IMR-90 (cell line): ENCODE measurements at regions not wholly inside any gene's neighbourhood (a gene's known extent, or its start where the extent isn't known, plus 50 kb on each side); places are given as distances from the start of the nearest gene placed in this dataset.

Experiments used
- BHLHE40 ChIP-seq: fragments of 150-350 bp; IDR thresholded peaks from 2 replicates; pipeline ENCODE4 v1.6.1; 2016; ENCODE audit warnings: mild to moderate bottlenecking, low read depth, low read length
- CHD1 ChIP-seq: IDR thresholded peaks from 2 replicates; pipeline ENCODE4 v1.6.1; 2012; ENCODE audit warnings: low read depth, low read length, improper control_type of control experiment
- ELK1 ChIP-seq: fragments of 150-350 bp; IDR thresholded peaks from 2 replicates; pipeline ENCODE4 v1.6.1; 2016; ENCODE audit warnings: low read depth, mild to moderate bottlenecking, low read length, moderate library complexity, borderline replicate concordance
- FOS ChIP-seq: fragments of 150-350 bp; IDR thresholded peaks from 2 replicates; pipeline ENCODE4 v1.6.1; 2016; ENCODE audit warnings: low read depth, low read length
- MAFK ChIP-seq: IDR thresholded peaks from 2 replicates; pipeline ENCODE4 v1.6.1; 2012; ENCODE audit warnings: low read depth, low read length, improper control_type of control experiment
- NFE2L2 ChIP-seq: fragments of 150-350 bp; IDR thresholded peaks from 2 replicates; pipeline ENCODE4 v1.6.1; 2016; ENCODE audit warnings: low read depth, mild to moderate bottlenecking, low read length
- POLR2A ChIP-seq: IDR thresholded peaks from 2 replicates; pipeline ENCODE4 v1.6.1; 2012; ENCODE audit warnings: mild to moderate bottlenecking, low read depth, low read length
- RAD21 ChIP-seq: IDR thresholded peaks from 2 replicates; pipeline ENCODE4 v1.6.1; 2012; ENCODE audit warnings: low read length, improper control_type of control experiment
- RCOR1 ChIP-seq: IDR thresholded peaks from 2 replicates; pipeline ENCODE4 v1.6.1; 2012; ENCODE audit warnings: mild to moderate bottlenecking, low read length, improper control_type of control experiment; ENCODE audit not compliant: insufficient replicate concordance
- RFX5 ChIP-seq: IDR thresholded peaks from 2 replicates; pipeline ENCODE4 v1.8.0; 2012; ENCODE audit warnings: low read depth, mild to moderate bottlenecking, low read length, moderate library complexity
- SMC3 ChIP-seq: fragments of 150-350 bp; IDR thresholded peaks from 2 replicates; pipeline ENCODE4 v1.6.1; 2016; ENCODE audit warnings: low read depth, mild to moderate bottlenecking, antibody characterized with exemption, low read length, moderate library complexity
- TF ChIP-seq, protein P1 (sequence below): conservative IDR thresholded peaks from 2 replicates; pipeline ENCODE4 v1.5.1; 2012; ENCODE audit warnings: mild to moderate bottlenecking, low read depth, low read length, improper control_type of control experiment
- TF ChIP-seq, protein P2 (sequence below): fragments of 150-350 bp; IDR thresholded peaks from 2 replicates; pipeline ENCODE4 v1.6.1; 2017; ENCODE audit warnings: mild to moderate bottlenecking, antibody characterized with exemption, low read length, low read depth

DNA sequence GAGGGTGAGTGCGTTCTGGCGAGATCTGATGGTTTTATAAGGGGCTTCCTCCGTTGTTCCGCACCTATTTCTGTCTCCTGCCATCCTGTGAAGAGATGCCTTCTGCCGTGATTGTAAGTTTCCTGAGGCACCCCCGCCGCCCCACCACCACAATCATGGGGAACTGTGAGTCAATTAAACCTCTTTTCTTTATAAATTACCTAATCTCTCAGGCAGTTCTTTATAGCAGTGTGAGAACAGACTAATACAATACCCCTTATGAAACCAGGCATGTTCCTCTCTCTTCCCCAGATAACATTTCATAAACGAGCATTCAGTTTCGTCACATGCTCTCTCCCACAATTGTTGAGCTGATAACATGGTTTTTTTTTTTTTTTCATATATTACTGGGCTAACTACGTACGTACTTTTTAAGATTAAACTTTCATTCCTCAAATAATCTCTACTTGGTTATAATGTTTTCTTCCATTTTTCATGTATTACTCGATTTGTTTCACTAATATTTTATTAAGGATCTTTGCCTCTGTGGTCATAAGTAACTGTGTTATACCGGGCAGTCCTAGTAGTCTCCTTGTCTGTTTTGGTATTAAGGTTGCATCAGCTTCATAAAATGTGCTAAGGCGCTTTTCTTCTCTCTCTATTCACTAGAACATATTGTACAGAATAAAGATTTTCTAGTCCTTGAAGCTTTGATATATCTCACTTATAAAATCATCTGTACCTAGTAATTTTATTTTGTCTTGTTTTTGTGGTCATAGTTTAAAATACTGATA lies 64.9 kb upstream of the MVB12B start:
- TF ChIP-seq, protein P1, sequence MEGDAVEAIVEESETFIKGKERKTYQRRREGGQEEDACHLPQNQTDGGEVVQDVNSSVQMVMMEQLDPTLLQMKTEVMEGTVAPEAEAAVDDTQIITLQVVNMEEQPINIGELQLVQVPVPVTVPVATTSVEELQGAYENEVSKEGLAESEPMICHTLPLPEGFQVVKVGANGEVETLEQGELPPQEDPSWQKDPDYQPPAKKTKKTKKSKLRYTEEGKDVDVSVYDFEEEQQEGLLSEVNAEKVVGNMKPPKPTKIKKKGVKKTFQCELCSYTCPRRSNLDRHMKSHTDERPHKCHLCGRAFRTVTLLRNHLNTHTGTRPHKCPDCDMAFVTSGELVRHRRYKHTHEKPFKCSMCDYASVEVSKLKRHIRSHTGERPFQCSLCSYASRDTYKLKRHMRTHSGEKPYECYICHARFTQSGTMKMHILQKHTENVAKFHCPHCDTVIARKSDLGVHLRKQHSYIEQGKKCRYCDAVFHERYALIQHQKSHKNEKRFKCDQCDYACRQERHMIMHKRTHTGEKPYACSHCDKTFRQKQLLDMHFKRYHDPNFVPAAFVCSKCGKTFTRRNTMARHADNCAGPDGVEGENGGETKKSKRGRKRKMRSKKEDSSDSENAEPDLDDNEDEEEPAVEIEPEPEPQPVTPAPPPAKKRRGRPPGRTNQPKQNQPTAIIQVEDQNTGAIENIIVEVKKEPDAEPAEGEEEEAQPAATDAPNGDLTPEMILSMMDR: no peak
- TF ChIP-seq MAFK (no peak), POLR2A (no peak), SMC3 (no peak), RFX5 (no peak), NFE2L2 (no peak), RAD21 (no peak), BHLHE40 (no peak), CHD1 (no peak), FOS (no peak), ELK1 (no peak), RCOR1 (no peak)
- TF ChIP-seq, protein P2, sequence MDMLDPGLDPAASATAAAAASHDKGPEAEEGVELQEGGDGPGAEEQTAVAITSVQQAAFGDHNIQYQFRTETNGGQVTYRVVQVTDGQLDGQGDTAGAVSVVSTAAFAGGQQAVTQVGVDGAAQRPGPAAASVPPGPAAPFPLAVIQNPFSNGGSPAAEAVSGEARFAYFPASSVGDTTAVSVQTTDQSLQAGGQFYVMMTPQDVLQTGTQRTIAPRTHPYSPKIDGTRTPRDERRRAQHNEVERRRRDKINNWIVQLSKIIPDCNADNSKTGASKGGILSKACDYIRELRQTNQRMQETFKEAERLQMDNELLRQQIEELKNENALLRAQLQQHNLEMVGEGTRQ: no peak
